ENCODE measurements at regions not wholly inside any gene's neighbourhood (a gene's known extent, or its start where the extent isn't known, plus 50 kb on each side); places are given as distances from the start of the nearest gene placed in this dataset.
"Not testable (repeated sequence)": the region's sequence is repeated elsewhere in the genome, so short reads cannot be mapped to it uniquely, and the experiment has no call there.

- TF ChIP-seq CTCF (IDR thresholded peaks at IDR 0.05; ENCODE audit: borderline replicate concordance, extremely low read depth, low read length, poor library complexity, severe bottlenecking); EZH2 (IDR thresholded peaks at IDR 0.05; ENCODE audit: borderline replicate concordance, low read depth, low read length, severe bottlenecking): not testable (repeated sequence)
Measured at GRCh38 chr9:39579000-39579399, 223.5 kb downstream of the SPATA31A1 start.

Data from DND-41 (cell line).